Activated T-helper 17 cell treated with anti-CD3 and anti-CD28 coated beads, Interleukin-2, amount 50 U/mL, for 72 hours (primary cell): ENCODE measurements at regions not wholly inside any gene's neighbourhood (a gene's known extent, or its start where the extent isn't known, plus 50 kb on each side); places are given as distances from the start of the nearest gene placed in this dataset.

ENCODE experiments used
- ATAC-seq: fragments of 150-1000 bp; cut with Tn5 transposase; replicated peaks from 2 replicates; pipeline ENCODE4 v1.10.0; 2021; ENCODE audit warnings: mild to moderate bottlenecking, moderate library complexity
- H3K27ac Mint-ChIP-seq: one replicate; pipeline ENCODE4 v1.8.0; 2022; ENCODE audit warnings: mixed read lengths
- H3K27me3 Mint-ChIP-seq: one replicate; pipeline ENCODE4 v1.8.0; 2022; ENCODE audit warnings: mixed read lengths
- H3K36me3 Mint-ChIP-seq: one replicate; pipeline ENCODE4 v1.8.0; 2022; ENCODE audit warnings: low read depth, mild to moderate bottlenecking, mixed read lengths
- H3K4me1 Mint-ChIP-seq: one replicate; pipeline ENCODE4 v1.8.0; 2022; ENCODE audit warnings: mixed read lengths
- H3K4me3 Mint-ChIP-seq: one replicate; pipeline ENCODE4 v1.8.0; 2022; ENCODE audit warnings: mild to moderate bottlenecking, mixed read lengths
- H3K9me3 Mint-ChIP-seq: one replicate; pipeline ENCODE4 v1.8.0; 2022; ENCODE audit warnings: mixed read lengths

- H3K36me3 Mint-ChIP-seq, result no peaks in the 10 kb centered on the region
- no peak overlapping the region for H3K27ac Mint-ChIP-seq
- H3K4me3 Mint-ChIP-seq, result no peak overlapping the region
- H3K4me1 Mint-ChIP-seq, result no peaks in the 10 kb centered on the region
- H3K27me3 Mint-ChIP-seq, result peaks cover 4% of the 10 kb centered on the region
- ATAC-seq, result no peak
- H3K9me3 Mint-ChIP-seq, result no peaks in the 10 kb centered on the region
These were observed 50.5 kb upstream of the TCF7L2 start for GRCh38 chr10:112899391-112900065.
